ENCODE measurements at regions not wholly inside any gene's neighbourhood (a gene's known extent, or its start where the extent isn't known, plus 50 kb on each side); places are given as distances from the start of the nearest gene placed in this dataset.

DNA sequence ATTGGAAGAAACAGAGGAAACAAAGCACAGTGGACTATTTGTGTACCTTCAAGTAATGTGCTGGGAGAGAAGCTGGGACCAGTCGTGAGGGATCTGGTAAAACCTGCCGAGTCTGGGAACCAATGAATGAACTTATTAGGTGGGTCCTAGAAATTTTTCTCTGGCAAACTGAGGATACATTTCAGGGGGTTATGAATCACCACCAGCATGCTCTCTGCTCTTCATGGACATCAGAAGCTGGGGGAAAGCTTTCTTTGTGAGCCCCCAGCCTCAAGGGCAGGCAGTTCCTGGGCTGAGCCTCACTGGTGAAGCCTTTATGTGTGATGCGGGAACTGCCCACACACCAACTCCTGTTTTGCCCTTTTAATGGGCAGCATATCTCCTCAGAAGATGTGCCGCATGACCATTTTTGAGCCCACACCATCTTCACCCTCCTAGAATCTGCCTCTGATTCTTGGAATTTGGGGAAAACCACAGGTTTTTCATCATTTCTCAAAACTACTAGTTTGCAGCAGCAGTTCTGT is 95.4 kb upstream of the ENPP6 start:
- no peaks in the 10 kb centered on the region for H3K27me3 ChIP-seq
- WGBS, result 96% methylated on average over 4 of the region's 4 CpGs
- DNase-seq (ENCODE audit: low spot score in 2 of 2), result no peak
- no peak overlapping the region for H3K27ac ChIP-seq
- H3K9me3 ChIP-seq, result no peaks in the 10 kb centered on the region
- TF ChIP-seq POLR2AphosphoS5 (IDR thresholded peaks at IDR 0.05) (no peak), POLR2A (IDR thresholded peaks at IDR 0.05) (no peak), EP300 (IDR thresholded peaks at IDR 0.05) (no peak)
- TF ChIP-seq, protein P1, sequence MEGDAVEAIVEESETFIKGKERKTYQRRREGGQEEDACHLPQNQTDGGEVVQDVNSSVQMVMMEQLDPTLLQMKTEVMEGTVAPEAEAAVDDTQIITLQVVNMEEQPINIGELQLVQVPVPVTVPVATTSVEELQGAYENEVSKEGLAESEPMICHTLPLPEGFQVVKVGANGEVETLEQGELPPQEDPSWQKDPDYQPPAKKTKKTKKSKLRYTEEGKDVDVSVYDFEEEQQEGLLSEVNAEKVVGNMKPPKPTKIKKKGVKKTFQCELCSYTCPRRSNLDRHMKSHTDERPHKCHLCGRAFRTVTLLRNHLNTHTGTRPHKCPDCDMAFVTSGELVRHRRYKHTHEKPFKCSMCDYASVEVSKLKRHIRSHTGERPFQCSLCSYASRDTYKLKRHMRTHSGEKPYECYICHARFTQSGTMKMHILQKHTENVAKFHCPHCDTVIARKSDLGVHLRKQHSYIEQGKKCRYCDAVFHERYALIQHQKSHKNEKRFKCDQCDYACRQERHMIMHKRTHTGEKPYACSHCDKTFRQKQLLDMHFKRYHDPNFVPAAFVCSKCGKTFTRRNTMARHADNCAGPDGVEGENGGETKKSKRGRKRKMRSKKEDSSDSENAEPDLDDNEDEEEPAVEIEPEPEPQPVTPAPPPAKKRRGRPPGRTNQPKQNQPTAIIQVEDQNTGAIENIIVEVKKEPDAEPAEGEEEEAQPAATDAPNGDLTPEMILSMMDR (IDR thresholded peaks at IDR 0.05), result no peak
- H3K36me3 ChIP-seq, result no peaks in the 10 kb centered on the region
- no peaks in the 10 kb centered on the region for H3K4me1 ChIP-seq
- H3K4me3 ChIP-seq, result no peak overlapping the region

DNA sequence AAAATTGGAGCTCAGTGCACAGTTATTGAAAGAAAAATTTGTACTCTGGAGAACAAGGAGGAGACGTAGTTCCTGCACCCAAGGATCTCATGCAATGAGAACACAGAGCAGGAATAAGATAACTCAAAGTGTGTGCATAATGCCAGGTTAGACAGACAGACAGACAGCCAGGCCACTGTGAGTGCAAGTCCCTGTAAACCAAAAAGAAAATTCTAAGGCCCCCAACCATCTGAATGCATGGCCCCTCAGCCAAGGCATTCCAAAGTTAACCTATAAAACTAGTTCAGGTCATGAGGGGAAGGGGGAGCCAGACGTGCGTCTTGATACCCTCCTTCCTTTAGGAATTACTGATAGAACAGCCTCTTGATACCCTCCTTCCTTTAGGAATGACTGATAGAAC is 94.5 kb upstream of the ENPP6 start:
- 95% methylated on average over 3 of the region's 3 CpGs for WGBS

DNA sequence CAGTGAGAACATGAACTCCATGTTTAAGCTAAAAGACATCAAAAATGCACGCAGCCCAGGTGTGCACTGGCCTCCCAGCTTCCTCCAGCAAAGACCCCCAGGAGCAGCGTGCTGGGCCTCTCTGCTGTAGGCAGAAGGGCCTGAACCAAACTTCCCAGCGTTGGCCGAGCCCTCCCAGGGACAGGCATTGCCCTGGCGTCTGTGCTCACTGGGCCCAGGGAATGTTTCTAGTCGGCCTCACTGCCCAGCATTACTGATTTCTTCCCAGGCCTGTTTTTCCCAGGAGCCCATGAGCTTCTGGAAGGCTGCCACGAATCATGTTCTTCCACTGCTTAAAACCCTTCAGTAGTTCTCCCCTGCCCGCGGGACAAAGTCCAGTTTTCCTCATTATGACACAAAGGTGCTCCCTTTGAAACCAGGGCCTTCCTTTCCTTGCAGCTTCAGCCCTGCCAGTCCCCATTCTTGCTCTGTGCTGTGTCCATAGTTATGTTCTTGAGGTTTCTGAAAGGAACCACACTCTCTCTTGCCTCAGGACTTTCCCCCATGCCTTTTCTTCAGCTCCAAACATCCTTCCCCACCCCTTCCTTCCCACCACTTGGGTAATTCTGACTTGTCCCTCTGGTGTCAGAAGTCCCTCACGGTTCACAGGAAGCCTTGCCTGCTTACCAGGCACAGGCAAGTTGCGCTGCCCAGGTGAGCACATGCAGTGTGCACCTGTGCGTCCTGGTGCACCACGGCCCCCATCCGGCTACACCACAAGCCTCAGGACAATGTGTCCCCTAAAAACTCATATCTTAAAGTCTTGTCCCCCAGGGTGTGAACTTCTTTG is 93.4 kb upstream of the ENPP6 start:
- DNase-seq (ENCODE audit: low spot score in 2 of 2), result no peak
- 82% methylated on average over 14 of the region's 14 CpGs for WGBS
- Histone ChIP-seq H3K4me1 (no peaks in the 10 kb centered on the region), H3K36me3 (no peaks in the 10 kb centered on the region), H3K9me3 (no peaks in the 10 kb centered on the region), H3K27ac (no peak overlapping the region), H3K27me3 (no peaks in the 10 kb centered on the region), H3K4me3 (no peak overlapping the region)
- TF ChIP-seq, protein P1 (IDR thresholded peaks at IDR 0.05), result no peak
- TF ChIP-seq POLR2A (IDR thresholded peaks at IDR 0.05) (no peak), POLR2AphosphoS5 (IDR thresholded peaks at IDR 0.05) (no peak), EP300 (IDR thresholded peaks at IDR 0.05) (no peak)

More for the DNA sequence above, 94.5 kb upstream of the ENPP6 start:
- H3K9me3 ChIP-seq, result no peaks in the 10 kb centered on the region
- H3K4me3 ChIP-seq, result no peak overlapping the region
- H3K4me1 ChIP-seq, result no peaks in the 10 kb centered on the region
- H3K36me3 ChIP-seq, result no peaks in the 10 kb centered on the region
- no peak for TF ChIP-seq POLR2AphosphoS5 (IDR thresholded peaks at IDR 0.05)
- no peak for TF ChIP-seq POLR2A (IDR thresholded peaks at IDR 0.05)
- no peak for TF ChIP-seq EP300 (IDR thresholded peaks at IDR 0.05)
- TF ChIP-seq, protein P1 (IDR thresholded peaks at IDR 0.05), result no peak
- no peak for DNase-seq (ENCODE audit: low spot score in 2 of 2)
- H3K27me3 ChIP-seq, result no peaks in the 10 kb centered on the region
- no peak overlapping the region for H3K27ac ChIP-seq

- TF ChIP-seq POLR2AphosphoS5 (IDR thresholded peaks at IDR 0.05) (no peak), POLR2A (IDR thresholded peaks at IDR 0.05) (no peak)
- Histone ChIP-seq H3K4me1 (no peaks in the 10 kb centered on the region), H3K27me3 (no peaks in the 10 kb centered on the region), H3K9me3 (no peaks in the 10 kb centered on the region), H3K36me3 (no peaks in the 10 kb centered on the region), H3K4me3 (no peak overlapping the region), H3K27ac (no peak overlapping the region)
- DNase-seq (ENCODE audit: low spot score in 2 of 2), result no peak
- WGBS, result 56% methylated on average over 9 of the region's 10 CpGs
Measured at GRCh38 chr4:184310171-184310567, 92.5 kb upstream of the ENPP6 start.

- H3K4me1 ChIP-seq, result no peaks in the 10 kb centered on the region
- H3K9me3 ChIP-seq, result no peaks in the 10 kb centered on the region
- DNase-seq (ENCODE audit: low spot score in 2 of 2), result no peak
- H3K36me3 ChIP-seq, result no peaks in the 10 kb centered on the region
- no peak overlapping the region for H3K27ac ChIP-seq
- 75% methylated on average over 11 of the region's 11 CpGs for WGBS
- TF ChIP-seq POLR2A (IDR thresholded peaks at IDR 0.05) (no peak), POLR2AphosphoS5 (IDR thresholded peaks at IDR 0.05) (no peak), EP300 (IDR thresholded peaks at IDR 0.05) (no peak)
- TF ChIP-seq, protein P1 (IDR thresholded peaks at IDR 0.05), result no peak
- H3K4me3 ChIP-seq, result no peak overlapping the region
- no peaks in the 10 kb centered on the region for H3K27me3 ChIP-seq
Measured at GRCh38 chr4:184309241-184310170, 91.8 kb upstream of the ENPP6 start.

All from suprapubic skin (tissue), 4 donors.